Central memory CD4-positive, alpha-beta T cell (primary cell): ENCODE measurements at regions not wholly inside any gene's neighbourhood (a gene's known extent, or its start where the extent isn't known, plus 50 kb on each side); places are given as distances from the start of the nearest gene placed in this dataset.

Experiments used
- DNase-seq: peaks from one replicate; pipeline ENCODE4 v3.0.0; 2022

- DNase-seq: no peak
These were observed 268.5 kb downstream of the ENC1 start for GRCh38 chr5:74372051-74372450.

GRCh38 chr5:74371621-74372020 is 268.9 kb downstream of the ENC1 start:
- DNase-seq: no peak

- no peak for DNase-seq
These were observed 270.4 kb downstream of the ENC1 start for GRCh38 chr5:74370168-74370567.

- no peak for DNase-seq
These were observed 271.4 kb downstream of the ENC1 start for GRCh38 chr5:74369173-74369572.

GRCh38 chr5:74367934-74368333 is 272.6 kb downstream of the ENC1 start:
- no peak for DNase-seq

GRCh38 chr5:74367241-74367733 is 273.2 kb downstream of the ENC1 start:
- no peak for DNase-seq

- no peak for DNase-seq
These were observed 274.8 kb downstream of the ENC1 start for GRCh38 chr5:74365723-74366122.

GRCh38 chr5:74364507-74364906 is 276.0 kb downstream of the ENC1 start:
- DNase-seq: no peak

- no peak for DNase-seq
These were observed 276.8 kb downstream of the ENC1 start for GRCh38 chr5:74363603-74364205.

- no peak for DNase-seq
These were observed 278.8 kb downstream of the ENC1 start for GRCh38 chr5:74361406-74362358.

- no peak for DNase-seq
These were observed 279.9 kb downstream of the ENC1 start for GRCh38 chr5:74360535-74361210.

- no peak for DNase-seq
These were observed 282.7 kb downstream of the ENC1 start for GRCh38 chr5:74357827-74358226.

GRCh38 chr5:74356009-74356695 is 284.4 kb downstream of the ENC1 start:
- DNase-seq: no peak

GRCh38 chr5:74355041-74355824 is 285.3 kb downstream of the ENC1 start:
- no peak for DNase-seq

- no peak for DNase-seq
These were observed 288.3 kb downstream of the ENC1 start for GRCh38 chr5:74352256-74352655.

GRCh38 chr5:74342948-74343682 is 297.4 kb downstream of the ENC1 start:
- no peak for DNase-seq

- DNase-seq: no peak
These were observed 298.3 kb downstream of the ENC1 start for GRCh38 chr5:74342182-74342581.

GRCh38 chr5:74341221-74341620 is 299.3 kb downstream of the ENC1 start:
- DNase-seq: no peak

GRCh38 chr5:74340476-74340875 is 300.1 kb downstream of the ENC1 start:
- DNase-seq: no peak

- no peak for DNase-seq
These were observed 302.6 kb downstream of the ENC1 start for GRCh38 chr5:74337984-74338310.

GRCh38 chr5:74337254-74337983 is 303.1 kb downstream of the ENC1 start:
- no peak for DNase-seq
